ENCODE measurements at regions not wholly inside any gene's neighbourhood (a gene's known extent, or its start where the extent isn't known, plus 50 kb on each side); places are given as distances from the start of the nearest gene placed in this dataset.
"Not testable (repeated sequence)": the region's sequence is repeated elsewhere in the genome, so short reads cannot be mapped to it uniquely, and the experiment has no call there.

GRCh38 chr3:4208556-4208955, 94.6 kb upstream of the SETMAR start:
- no peaks in the 10 kb centered on the region for H3K36me3 ChIP-seq (ENCODE audit: insufficient read depth in 1 of 2, low read depth in 1 of 2)
- peaks cover 2% of the 10 kb centered on the region for H3K9me3 ChIP-seq
- intact Hi-C loops (cut with DNase I) = no loop called here
- no peaks in the 10 kb centered on the region for H3K27me3 ChIP-seq (ENCODE audit: insufficient read depth in 3 of 3, low read length in 2 of 3)
- 65 to 72% (median 71%) methylated on average over 4 of the region's 4 CpGs for WGBS, 3 donors
- no peak for TF ChIP-seq CTCF (IDR thresholded peaks at IDR 0.05)
- no peak overlapping the region for H3K27ac ChIP-seq
- H3K4me1 ChIP-seq = no peaks in the 10 kb centered on the region
- no peak overlapping the region for H3K4me3 ChIP-seq
- ATAC-seq = no peak
- no peak for DNase-seq

GRCh38 chr3:4211610-4212009, 91.6 kb upstream of the SETMAR start:
- Histone ChIP-seq H3K9me3 (peaks cover 5% of the 10 kb centered on the region), H3K4me3 (no peak overlapping the region), H3K27ac (no peak overlapping the region), H3K27me3 (ENCODE audit: insufficient read depth in 3 of 3, low read length in 2 of 3) (no peaks in the 10 kb centered on the region), H3K4me1 (no peaks in the 10 kb centered on the region), H3K36me3 (ENCODE audit: insufficient read depth in 1 of 2, low read depth in 1 of 2) (no peaks in the 10 kb centered on the region)
- 67 to 73% (median 70%) methylated on average over 2 of the region's 2 CpGs for WGBS, 3 donors
- no peak for TF ChIP-seq CTCF (IDR thresholded peaks at IDR 0.05)
- DNase-seq (no peak), ATAC-seq (no peak)
- intact Hi-C loops (cut with DNase I) = no loop called here

- H3K4me3 ChIP-seq; H3K27me3 ChIP-seq (ENCODE audit: insufficient read depth in 3 of 3, low read length in 2 of 3); H3K27ac ChIP-seq; ATAC-seq; DNase-seq; H3K4me1 ChIP-seq; intact Hi-C loops (cut with DNase I); H3K36me3 ChIP-seq (ENCODE audit: insufficient read depth in 1 of 2, low read depth in 1 of 2): not testable (repeated sequence)
- peaks cover 11% of the 10 kb centered on the region for H3K9me3 ChIP-seq
Observed at GRCh38 chr3:4213420-4213819, 89.7 kb upstream of the SETMAR start.

- H3K9me3 ChIP-seq = peaks cover 11% of the 10 kb centered on the region
- 85 to 91% (median 86%) methylated on average over 2 of the region's 2 CpGs for WGBS, 3 donors
- H3K4me1 ChIP-seq; DNase-seq; H3K36me3 ChIP-seq (ENCODE audit: insufficient read depth in 1 of 2, low read depth in 1 of 2); H3K4me3 ChIP-seq; H3K27me3 ChIP-seq (ENCODE audit: insufficient read depth in 3 of 3, low read length in 2 of 3); H3K27ac ChIP-seq; ATAC-seq; intact Hi-C loops (cut with DNase I): not testable (repeated sequence)
Observed at GRCh38 chr3:4216974-4217373, 86.2 kb upstream of the SETMAR start.

GRCh38 chr3:4218456-4219226, 84.5 kb upstream of the SETMAR start:
- Histone ChIP-seq H3K36me3 (ENCODE audit: insufficient read depth in 1 of 2, low read depth in 1 of 2) (no peaks in the 10 kb centered on the region), H3K27ac (no peak overlapping the region), H3K4me1 (no peaks in the 10 kb centered on the region), H3K27me3 (ENCODE audit: insufficient read depth in 3 of 3, low read length in 2 of 3) (no peaks in the 10 kb centered on the region), H3K4me3 (no peak overlapping the region), H3K9me3 (peaks cover 8% of the 10 kb centered on the region)
- DNase-seq (no peak), ATAC-seq (no peak)
- TF ChIP-seq CTCF (IDR thresholded peaks at IDR 0.05) = no peak
- intact Hi-C loops (cut with DNase I) = no loop called here
- 36 to 56% (median 46%) methylated on average over 10 of the region's 10 CpGs for WGBS, 3 donors

GRCh38 chr3:4219227-4219568, 84.0 kb upstream of the SETMAR start:
- TF ChIP-seq CTCF (IDR thresholded peaks at IDR 0.05) = no peak
- H3K36me3 ChIP-seq (ENCODE audit: insufficient read depth in 1 of 2, low read depth in 1 of 2) = no peaks in the 10 kb centered on the region
- H3K27me3 ChIP-seq (ENCODE audit: insufficient read depth in 3 of 3, low read length in 2 of 3) = no peaks in the 10 kb centered on the region
- H3K4me3 ChIP-seq = no peak overlapping the region
- WGBS, 3 donors = 43 to 50% (median 44%) methylated on average over 2 of the region's 2 CpGs
- H3K9me3 ChIP-seq = peaks cover 7% of the 10 kb centered on the region
- no peak overlapping the region for H3K27ac ChIP-seq
- DNase-seq (no peak), ATAC-seq (no peak)
- intact Hi-C loops (cut with DNase I) = no loop called here
- no peaks in the 10 kb centered on the region for H3K4me1 ChIP-seq
